ENCODE measurements at regions not wholly inside any gene's neighbourhood (a gene's known extent, or its start where the extent isn't known, plus 50 kb on each side); places are given as distances from the start of the nearest gene placed in this dataset.
"Not testable (repeated sequence)": the region's sequence is repeated elsewhere in the genome, so short reads cannot be mapped to it uniquely, and the experiment has no call there.

DNA sequence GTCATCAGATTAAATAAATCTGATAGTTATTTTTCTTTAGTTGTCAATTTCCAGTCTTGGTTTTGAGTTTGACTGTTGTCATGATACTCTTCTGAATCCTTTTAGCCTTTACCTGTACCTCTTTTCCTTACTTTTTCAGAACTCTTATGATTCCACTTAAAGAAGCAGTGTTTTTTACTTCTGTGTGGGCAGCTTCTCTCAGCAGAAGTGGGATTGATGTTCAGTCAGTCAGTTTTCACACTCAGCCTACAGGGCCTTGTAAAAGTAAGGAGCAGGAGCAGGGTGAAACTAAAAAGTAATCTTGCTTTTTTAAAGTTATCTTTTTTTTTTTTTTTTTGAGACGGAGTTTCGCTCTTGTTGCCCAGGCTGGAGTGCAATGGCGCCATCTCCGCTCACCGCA, 75.1 kb downstream of the HAUS1 start:
- no peak for DNase-seq (ENCODE audit: low read depth)
- TF ChIP-seq CTCF (IDR thresholded peaks at IDR 0.05; ENCODE audit: low read depth, low read length, missing control alignments) = no peak
- no peak overlapping the region for H3K4me3 ChIP-seq (ENCODE audit: low read depth, low read length)

DNA sequence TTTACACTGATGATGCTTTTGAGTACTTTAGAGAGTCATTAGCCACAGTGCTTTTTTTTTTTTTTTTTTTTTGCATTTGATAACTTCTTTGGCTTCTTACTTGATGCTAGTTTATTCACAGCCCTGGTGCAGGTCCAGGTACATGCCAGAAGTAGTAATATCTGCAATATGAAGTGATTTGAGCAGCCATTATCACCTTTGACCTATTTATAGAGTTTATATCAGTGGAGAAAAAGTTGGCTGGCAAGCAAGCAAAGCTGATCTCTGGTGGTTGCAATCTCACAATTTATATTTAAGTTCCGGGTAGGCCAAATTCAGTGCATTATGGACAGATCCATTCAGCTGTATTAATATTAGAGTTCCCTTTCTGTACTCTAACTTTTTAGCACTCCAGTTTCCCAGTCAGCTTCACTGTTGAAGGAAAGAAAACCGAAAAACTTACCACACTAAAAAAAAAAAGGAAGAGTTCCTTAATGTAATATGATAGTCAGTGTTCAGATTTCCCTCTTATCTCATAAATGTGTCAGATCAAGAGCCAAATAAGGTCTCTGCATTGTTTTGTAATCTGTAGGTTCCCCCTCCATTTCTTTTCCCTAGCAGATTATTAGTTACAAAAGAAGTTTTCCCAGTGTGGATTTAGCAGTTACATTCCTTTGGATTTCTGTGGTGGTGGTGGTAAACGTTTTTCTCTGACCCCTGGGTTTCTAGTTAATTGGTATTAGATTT, 78.6 kb downstream of the HAUS1 start:
- no peak for DNase-seq (ENCODE audit: low read depth)
- no peak overlapping the region for H3K4me3 ChIP-seq (ENCODE audit: low read depth, low read length)
- no peak for TF ChIP-seq CTCF (IDR thresholded peaks at IDR 0.05; ENCODE audit: low read depth, low read length, missing control alignments)

- DNase-seq (ENCODE audit: low read depth); H3K4me3 ChIP-seq (ENCODE audit: low read depth, low read length): not testable (repeated sequence)
These were observed 80.1 kb downstream of the HAUS1 start for GRCh38 chr18:46184296-46184695.

DNA sequence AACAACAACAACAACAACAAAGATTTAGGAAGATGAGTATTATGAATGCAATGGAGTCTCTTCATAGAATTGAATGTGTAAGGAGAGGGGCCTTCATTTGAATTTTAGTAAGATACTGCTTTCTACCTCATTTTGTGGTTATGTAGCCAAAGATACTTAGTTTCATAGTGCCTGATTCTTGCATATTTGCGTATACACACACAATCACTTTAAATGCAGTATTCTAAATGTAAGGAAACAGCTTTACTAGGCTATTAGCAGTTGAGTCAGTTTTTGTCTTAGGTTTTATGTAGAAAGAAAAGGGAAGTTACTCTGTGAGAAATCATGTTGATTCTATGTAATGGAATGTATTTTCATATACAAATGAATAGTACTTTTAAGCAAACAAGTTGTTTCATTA, 80.5 kb downstream of the HAUS1 start:
- no peak for TF ChIP-seq CTCF (IDR thresholded peaks at IDR 0.05; ENCODE audit: low read depth, low read length, missing control alignments)
- H3K4me3 ChIP-seq (ENCODE audit: low read depth, low read length) = no peak overlapping the region; the same call in 1 of the 2 replicates
- no peak for DNase-seq (ENCODE audit: low read depth)

- no peak for TF ChIP-seq CTCF (IDR thresholded peaks at IDR 0.05; ENCODE audit: low read depth, low read length, missing control alignments)
- H3K4me3 ChIP-seq (ENCODE audit: low read depth, low read length) = no peak overlapping the region
- DNase-seq (ENCODE audit: low read depth) = no peak
These were observed 86.5 kb downstream of the HAUS1 start for GRCh38 chr18:46190667-46191066.

- no peak for DNase-seq (ENCODE audit: low read depth)
- no peak overlapping the region for H3K4me3 ChIP-seq (ENCODE audit: low read depth, low read length)
- TF ChIP-seq CTCF (IDR thresholded peaks at IDR 0.05; ENCODE audit: low read depth, low read length, missing control alignments) = no peak
These were observed 92.5 kb downstream of the HAUS1 start for GRCh38 chr18:46196627-46197243.

GRCh38 chr18:46199515-46200147, 95.4 kb downstream of the HAUS1 start:
- TF ChIP-seq CTCF (IDR thresholded peaks at IDR 0.05; ENCODE audit: low read depth, low read length, missing control alignments) = no peak
- no peak overlapping the region for H3K4me3 ChIP-seq (ENCODE audit: low read depth, low read length)
- DNase-seq (ENCODE audit: low read depth) = no peak

DNA sequence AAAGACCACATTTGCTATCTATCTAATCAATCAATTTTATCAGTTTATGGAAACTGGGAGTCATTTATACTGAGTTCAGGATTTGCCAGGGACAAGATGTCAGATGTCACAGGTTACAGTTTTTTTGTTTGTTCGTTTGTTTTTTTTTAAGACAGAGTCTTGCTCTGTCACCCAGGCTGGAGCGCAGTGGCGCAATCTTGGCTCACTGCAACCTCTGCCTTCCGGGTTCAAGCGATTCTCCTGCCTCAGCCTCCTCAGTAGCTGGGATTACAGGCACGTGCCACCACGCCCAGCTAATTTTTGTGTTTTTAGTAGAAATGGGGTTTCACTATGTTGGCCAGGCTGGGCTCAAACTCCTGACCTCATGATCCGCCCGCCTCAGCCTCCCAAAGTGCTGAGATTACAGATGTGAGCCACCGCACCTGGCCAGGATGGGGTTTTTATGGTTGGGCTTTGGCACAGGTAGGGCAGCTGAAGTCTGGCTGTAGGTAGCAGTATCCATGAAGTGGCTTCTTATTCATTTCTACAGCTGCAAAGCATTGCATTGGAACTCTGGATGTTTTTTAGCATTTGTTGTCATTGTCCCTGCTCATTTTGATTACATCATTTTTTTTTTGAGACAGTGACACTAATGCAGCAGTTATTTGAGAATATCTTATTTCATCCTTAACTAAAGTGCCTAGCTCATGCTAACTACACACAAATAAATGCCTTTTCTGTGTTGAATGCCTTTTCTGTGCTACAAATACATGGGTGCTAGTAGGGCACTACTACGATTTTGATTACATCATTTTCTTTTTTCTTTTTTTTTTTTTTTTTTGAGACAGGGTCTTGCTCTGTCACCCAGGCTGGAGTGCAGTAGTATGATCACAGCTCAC, 96.2 kb downstream of the HAUS1 start:
- DNase-seq (ENCODE audit: low read depth); H3K4me3 ChIP-seq (ENCODE audit: low read depth, low read length): not testable (repeated sequence)

All from GM12864 (cell line).